Transverse colon (tissue), 3 donors: ENCODE measurements at regions not wholly inside any gene's neighbourhood (a gene's known extent, or its start where the extent isn't known, plus 50 kb on each side); places are given as distances from the start of the nearest gene placed in this dataset.

ENCODE experiments used
- POLR2A ChIP-seq: fragments of 450-650 bp; IDR thresholded peaks from one replicate; pipeline ENCODE4 v1.6.1; 2016; ENCODE audit warnings: antibody characterized with exemption, mild to moderate bottlenecking, moderate library complexity
- TF ChIP-seq, protein P1 (sequence below), 5 experiments: fragments of 200-600 bp in 3 of 5; fragments of 450-650 bp in 2 of 5; sonication (generic) in 3 of 5; IDR thresholded peaks; 1 replicate in 2 of 5; 2 replicates in 3 of 5; pipeline ENCODE4 v1.5.1; 2016 to 2017; ENCODE audit warnings: antibody characterized with exemption in 5 of 5, inconsistent platforms in 3 of 5, mild to moderate bottlenecking in 2 of 5, moderate library complexity in 1 of 5

DNA sequence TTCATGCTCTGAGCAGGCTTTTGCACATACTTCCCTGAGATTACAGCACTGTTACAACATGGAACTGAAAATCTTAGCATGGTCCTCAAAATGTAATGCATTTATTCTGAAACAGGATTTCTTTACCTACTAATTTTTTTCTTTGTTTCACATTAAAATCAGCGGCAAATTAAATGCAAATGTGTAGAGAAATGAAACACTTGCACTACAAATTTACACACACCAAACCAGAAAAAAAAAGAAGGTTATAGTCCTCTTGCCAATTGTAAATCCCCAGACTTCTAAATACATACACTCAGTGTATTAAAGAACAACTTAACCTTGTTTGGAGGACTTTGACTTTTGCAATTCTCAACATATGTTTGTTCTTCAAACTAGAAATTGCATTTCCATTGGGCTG is 210.9 kb upstream of the TBX18 start:
- TF ChIP-seq, protein P1, sequence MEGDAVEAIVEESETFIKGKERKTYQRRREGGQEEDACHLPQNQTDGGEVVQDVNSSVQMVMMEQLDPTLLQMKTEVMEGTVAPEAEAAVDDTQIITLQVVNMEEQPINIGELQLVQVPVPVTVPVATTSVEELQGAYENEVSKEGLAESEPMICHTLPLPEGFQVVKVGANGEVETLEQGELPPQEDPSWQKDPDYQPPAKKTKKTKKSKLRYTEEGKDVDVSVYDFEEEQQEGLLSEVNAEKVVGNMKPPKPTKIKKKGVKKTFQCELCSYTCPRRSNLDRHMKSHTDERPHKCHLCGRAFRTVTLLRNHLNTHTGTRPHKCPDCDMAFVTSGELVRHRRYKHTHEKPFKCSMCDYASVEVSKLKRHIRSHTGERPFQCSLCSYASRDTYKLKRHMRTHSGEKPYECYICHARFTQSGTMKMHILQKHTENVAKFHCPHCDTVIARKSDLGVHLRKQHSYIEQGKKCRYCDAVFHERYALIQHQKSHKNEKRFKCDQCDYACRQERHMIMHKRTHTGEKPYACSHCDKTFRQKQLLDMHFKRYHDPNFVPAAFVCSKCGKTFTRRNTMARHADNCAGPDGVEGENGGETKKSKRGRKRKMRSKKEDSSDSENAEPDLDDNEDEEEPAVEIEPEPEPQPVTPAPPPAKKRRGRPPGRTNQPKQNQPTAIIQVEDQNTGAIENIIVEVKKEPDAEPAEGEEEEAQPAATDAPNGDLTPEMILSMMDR (IDR thresholded peaks at IDR 0.05) = no peak
- no peak for TF ChIP-seq POLR2A
